ENCODE measurements at regions not wholly inside any gene's neighbourhood (a gene's known extent, or its start where the extent isn't known, plus 50 kb on each side); places are given as distances from the start of the nearest gene placed in this dataset.

DNA sequence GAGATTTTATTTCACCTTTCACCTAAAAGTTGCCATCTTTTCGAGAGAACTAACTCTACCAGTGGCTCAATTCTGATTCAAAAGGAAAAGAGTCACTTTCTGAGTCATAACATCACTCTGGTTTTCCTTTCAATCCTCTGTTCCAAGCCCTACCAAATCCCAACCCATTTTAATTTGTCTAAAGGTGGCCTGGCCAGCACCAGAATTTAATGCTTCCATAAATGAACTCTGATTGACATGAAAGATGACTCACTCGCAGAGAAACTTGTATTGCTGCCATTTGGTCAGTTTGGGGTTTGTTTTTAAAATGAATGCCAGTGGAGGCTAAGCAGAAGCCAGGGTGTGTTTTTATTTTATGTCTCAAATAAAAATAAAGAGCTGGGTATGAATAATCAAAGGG is 117.4 kb upstream of the SOX5 start:
- CTCF ChIA-PET: interaction anchor here (0.5 kb wide), 1 partner anchor 97 kb away, joined by 3 read pairs; no protein-coding TSS in a partner anchor
- POLR2A ChIA-PET (ENCODE audit: low non-redundant PET): no interaction called here
- H3K27ac ChIP-seq: no peak overlapping the region
- peak; percentile 13 for DNase-seq (ENCODE audit: low spot score)
- TF ChIP-seq, protein P1, sequence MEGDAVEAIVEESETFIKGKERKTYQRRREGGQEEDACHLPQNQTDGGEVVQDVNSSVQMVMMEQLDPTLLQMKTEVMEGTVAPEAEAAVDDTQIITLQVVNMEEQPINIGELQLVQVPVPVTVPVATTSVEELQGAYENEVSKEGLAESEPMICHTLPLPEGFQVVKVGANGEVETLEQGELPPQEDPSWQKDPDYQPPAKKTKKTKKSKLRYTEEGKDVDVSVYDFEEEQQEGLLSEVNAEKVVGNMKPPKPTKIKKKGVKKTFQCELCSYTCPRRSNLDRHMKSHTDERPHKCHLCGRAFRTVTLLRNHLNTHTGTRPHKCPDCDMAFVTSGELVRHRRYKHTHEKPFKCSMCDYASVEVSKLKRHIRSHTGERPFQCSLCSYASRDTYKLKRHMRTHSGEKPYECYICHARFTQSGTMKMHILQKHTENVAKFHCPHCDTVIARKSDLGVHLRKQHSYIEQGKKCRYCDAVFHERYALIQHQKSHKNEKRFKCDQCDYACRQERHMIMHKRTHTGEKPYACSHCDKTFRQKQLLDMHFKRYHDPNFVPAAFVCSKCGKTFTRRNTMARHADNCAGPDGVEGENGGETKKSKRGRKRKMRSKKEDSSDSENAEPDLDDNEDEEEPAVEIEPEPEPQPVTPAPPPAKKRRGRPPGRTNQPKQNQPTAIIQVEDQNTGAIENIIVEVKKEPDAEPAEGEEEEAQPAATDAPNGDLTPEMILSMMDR (conservative IDR thresholded peaks at IDR 0.05; ENCODE audit: low read depth): no peak

DNA sequence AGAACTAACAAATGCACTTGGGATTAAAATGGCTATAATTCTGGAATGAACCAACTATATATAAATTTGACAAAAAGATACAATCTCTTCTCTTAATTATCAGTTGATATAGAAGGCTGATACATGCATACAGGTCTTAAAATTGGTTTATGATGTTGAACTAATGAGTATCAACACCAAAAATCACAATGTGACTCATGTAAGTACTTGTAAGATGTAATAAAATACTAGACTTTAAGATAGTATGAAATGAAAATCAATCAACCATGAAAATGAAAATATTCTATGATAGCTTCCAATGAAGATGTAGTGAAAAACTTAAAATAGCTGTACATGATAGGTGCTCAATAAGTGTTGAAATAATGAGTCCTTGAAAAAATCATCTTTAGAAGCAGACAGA is 116.6 kb upstream of the SOX5 start:
- ChIA-PET CTCF (interaction anchor here (0.5 kb wide), 1 partner anchor 151 kb away, joined by 3 read pairs; no protein-coding TSS in a partner anchor), POLR2A (ENCODE audit: low non-redundant PET) (no interaction called here)
- TF ChIP-seq, protein P1 (conservative IDR thresholded peaks at IDR 0.05; ENCODE audit: low read depth): no peak
- no peak for DNase-seq (ENCODE audit: low spot score)
- H3K27ac ChIP-seq: no peak overlapping the region

DNA sequence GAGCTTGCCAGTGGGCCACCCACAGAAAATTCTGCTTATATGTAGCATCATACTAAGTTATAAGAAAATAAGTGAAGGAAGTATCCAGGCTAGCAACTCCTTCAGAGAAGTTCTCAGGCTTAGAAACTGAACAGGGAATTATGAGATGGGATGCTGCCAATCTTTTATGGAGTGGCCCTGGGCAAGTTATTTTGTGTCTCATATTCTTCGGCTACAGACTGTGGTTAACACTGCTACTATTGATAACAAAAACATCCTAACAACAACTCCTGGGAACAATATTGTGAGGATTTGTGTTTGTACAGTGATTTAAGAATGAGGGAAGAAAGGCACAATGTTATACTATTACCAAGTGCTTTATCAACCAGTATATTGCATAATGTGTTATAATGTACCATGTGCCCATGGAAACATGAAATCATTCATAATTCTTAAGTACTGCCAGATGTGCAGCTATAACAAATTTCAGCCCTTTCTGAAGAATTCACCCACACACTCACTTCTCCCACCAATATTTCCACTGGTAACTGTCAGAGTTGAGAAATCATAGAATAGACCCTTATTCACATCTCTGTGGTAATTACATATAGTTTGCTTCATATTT is 113.3 kb upstream of the SOX5 start:
- H3K27ac ChIP-seq: no peak overlapping the region
- DNase-seq (ENCODE audit: low spot score): no peak
- ChIA-PET CTCF (interaction anchor here (0.6 kb wide), 1 partner anchor 1282 kb away, joined by 4 read pairs; no protein-coding TSS in a partner anchor), POLR2A (ENCODE audit: low non-redundant PET) (no interaction called here)
- TF ChIP-seq, protein P1 (conservative IDR thresholded peaks at IDR 0.05; ENCODE audit: low read depth): no peak

DNA sequence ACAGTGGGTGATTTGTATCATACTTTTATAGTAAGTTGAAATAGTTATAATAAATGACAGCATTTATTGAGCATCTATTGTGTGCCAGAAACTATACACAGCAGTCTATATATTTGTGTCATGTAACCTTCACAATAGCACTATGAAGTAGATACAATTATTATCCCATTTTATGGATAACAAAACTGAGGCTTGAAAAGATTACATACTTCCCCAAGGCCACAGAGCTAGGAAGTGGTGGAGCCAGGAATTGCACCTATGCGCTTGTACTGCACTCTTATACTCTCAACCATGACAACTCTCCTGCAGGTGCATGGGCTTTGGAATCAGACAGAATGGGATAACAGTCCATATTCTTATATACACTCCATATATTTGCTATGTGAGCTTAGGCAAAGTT is 110.6 kb upstream of the SOX5 start:
- H3K27ac ChIP-seq: no peak overlapping the region
- DNase-seq (ENCODE audit: low spot score): no peak
- CTCF ChIA-PET: interaction anchor here (1.0 kb wide), 1 partner anchor 9 kb away, joined by 3 read pairs; no protein-coding TSS in a partner anchor
- TF ChIP-seq, protein P1 (conservative IDR thresholded peaks at IDR 0.05; ENCODE audit: low read depth): no peak
- POLR2A ChIA-PET (ENCODE audit: low non-redundant PET): no interaction called here

DNA sequence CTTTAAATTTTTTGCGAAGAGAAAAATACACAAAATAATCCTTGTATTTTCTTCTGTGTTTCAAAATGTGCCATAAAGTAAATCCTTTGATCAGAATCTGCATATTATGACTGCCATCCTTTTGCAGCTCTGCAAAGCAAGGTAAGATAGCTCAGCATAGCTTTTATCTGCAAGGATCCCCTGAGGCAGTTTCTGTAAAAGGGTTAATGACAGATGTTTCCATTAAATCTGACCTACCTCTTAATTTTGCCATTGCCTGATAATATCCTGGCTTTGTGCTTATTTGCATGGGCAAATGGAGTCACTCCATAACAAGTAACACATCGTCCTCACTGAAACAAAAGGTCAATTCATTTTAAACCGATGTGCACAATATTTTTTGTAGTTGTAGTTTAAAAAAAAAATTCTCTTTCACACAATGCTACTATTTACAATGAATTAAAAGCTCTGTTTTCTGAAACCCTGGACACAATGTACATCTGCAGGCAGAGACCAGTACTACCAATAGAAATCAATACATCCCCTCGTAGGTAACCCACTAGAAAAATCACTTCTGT is 108.5 kb upstream of the SOX5 start:
- DNase-seq (ENCODE audit: low spot score): no peak
- CTCF ChIA-PET: no interaction called here
- POLR2A ChIA-PET (ENCODE audit: low non-redundant PET): no interaction called here
- TF ChIP-seq, protein P1 (conservative IDR thresholded peaks at IDR 0.05; ENCODE audit: low read depth): no peak
- H3K27ac ChIP-seq: no peak overlapping the region

DNA sequence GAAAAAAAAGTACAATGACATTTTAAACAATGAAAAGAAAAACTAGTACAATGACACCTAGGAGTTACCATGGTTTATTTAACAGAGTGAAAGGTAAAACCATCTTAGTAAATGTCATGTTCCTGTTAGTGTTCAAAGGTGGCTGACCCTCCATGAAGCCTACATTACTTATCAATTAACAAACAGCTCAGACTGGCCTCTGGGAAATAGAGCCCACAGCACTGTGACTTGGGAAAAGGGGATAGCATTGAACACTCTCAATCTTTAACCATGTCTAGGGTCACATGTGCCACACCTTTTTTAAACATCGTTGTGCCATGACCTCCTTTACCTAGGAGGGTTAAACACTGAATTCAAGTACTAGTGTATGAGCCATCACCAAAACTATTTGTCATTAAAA is 106.3 kb upstream of the SOX5 start:
- no peak for DNase-seq (ENCODE audit: low spot score)
- H3K27ac ChIP-seq: no peak overlapping the region
- CTCF ChIA-PET: no interaction called here
- POLR2A ChIA-PET (ENCODE audit: low non-redundant PET): no interaction called here
- TF ChIP-seq, protein P1 (conservative IDR thresholded peaks at IDR 0.05; ENCODE audit: low read depth): no peak
